Renal cortical epithelial cell (primary cell): ENCODE measurements at regions not wholly inside any gene's neighbourhood (a gene's known extent, or its start where the extent isn't known, plus 50 kb on each side); places are given as distances from the start of the nearest gene placed in this dataset.
"Not testable (repeated sequence)": the region's sequence is repeated elsewhere in the genome, so short reads cannot be mapped to it uniquely, and the experiment has no call there.

Experiments
- DNase-seq: peaks from one replicate; pipeline ENCODE4 v3.0.0-alpha.2; 2011; ENCODE audit warnings: low read depth

DNA sequence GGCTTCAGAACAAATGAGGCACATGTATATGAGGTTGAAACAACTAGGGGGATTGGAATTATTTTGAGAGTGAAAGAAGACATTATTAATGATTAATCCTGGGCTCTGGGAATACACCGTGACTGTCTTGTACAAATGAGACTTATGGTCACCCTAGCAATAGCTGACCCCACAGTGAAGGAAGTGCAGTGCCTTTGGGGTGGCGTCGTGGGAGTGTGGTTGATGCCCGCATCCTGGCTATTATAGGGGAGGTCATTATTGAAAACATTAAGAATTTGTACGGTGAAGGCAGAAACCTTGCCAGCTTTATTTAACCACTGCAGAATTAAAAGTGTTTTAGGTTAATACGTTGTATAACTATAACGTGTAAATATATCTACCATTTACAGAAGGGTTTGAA, 296.7 kb downstream of the CYRIA start:
- DNase-seq: no peak

- DNase-seq: no peak
These were observed 297.3 kb downstream of the CYRIA start for GRCh38 chr2:16368328-16368727.

DNA sequence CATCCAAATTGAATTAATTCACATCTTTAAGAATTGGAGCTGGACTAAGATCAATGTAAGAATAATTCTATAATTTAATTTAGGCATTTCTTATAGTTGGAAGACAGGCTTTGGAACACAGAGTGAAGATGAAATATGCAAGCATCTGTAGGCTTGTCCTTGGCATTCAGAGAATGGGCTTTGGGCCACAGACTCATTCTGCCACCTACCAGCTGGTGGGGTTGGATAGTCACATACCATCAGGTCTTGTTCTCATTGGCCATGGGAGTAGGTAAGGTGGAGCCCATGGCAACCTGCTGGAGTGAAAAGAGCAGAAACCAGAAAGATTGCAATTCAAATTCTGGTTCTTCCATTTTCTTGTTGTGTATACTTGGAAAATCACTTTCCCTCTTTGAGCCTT, 300.3 kb downstream of the CYRIA start:
- DNase-seq: no peak

DNA sequence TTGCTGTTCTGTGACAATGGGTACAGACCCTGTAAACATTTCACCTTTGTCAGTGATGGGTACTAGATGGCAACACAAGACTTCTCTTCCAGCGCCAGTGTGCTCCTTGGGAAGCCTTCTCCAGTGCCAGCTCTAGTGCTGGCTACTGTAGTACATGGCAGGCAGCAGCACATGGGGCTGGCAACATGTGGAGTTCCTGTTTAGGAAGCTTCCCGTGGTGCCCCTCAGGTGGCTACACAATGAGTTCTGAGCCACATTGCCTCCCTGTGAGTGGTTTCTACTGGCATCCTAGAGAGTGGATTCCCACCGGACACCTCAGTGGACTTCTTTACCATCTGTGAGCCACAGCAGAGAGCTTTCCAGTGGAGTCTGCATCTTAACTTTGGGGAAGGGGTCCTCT, 302.1 kb downstream of the CYRIA start:
- no peak for DNase-seq

GRCh38 chr2:16362611-16363010, 303.0 kb downstream of the CYRIA start:
- DNase-seq: no peak

- no peak for DNase-seq
These were observed 304.2 kb downstream of the CYRIA start for GRCh38 chr2:16361261-16361995.

DNA sequence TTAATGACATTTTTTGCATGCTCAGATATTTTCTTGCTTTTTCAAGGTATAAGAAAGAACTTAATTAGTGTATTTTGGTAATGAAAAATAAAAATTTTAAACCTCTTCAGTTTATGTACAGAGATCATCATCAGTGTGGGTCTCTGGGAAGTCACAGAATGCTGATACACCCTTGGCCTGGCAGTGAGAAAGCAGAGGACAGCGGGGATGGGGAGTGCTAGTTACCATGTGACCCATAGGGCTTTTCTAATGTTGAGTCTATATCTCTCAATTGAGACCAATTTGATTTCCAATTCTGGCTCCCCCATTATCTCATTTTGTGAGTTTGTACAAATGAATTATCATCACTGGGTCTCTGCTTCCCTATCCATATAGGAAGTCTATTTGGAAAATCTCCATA, 305.7 kb downstream of the CYRIA start:
- no peak for DNase-seq

DNA sequence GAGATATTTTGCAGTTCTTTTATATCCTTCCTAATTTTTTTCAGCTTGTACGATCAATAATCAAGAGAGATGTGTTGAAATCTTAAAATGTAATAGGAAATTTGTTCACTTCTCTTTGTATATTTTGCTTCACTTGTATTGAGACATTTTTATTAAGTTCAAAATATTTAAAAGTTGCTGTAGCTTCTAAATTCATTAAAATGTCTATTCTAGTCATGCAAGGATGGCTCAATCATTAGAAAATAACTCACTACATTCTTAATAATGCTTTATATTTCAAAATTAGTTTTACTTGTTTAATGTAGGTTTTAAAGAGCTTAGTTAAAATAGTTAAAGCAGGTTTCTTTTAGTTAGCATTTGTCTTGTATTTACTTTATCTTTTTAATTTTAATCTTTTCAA, 308.4 kb downstream of the CYRIA start:
- no peak for DNase-seq

- DNase-seq: no peak
These were observed 314.1 kb downstream of the CYRIA start for GRCh38 chr2:16351541-16351940.

DNA sequence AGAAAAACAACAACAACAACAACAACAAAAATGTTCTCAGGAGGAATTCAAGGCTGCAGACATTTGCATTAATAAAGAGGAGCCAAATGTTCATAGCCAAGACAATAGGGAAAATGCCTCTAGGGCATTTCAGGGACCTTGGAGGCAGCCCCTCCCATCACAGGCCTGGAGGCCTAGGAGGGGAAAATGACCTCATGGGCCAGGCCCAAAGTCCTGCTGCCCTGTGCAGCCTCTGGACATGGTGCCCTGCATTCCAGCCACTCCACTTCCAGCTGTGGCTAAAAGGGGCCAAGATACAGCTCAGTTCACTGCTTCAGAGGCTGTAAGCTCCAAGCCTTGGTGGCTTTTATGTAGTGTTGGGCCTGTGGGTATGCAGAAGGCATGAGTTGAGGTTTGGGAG, 314.5 kb downstream of the CYRIA start:
- no peak for DNase-seq

DNA sequence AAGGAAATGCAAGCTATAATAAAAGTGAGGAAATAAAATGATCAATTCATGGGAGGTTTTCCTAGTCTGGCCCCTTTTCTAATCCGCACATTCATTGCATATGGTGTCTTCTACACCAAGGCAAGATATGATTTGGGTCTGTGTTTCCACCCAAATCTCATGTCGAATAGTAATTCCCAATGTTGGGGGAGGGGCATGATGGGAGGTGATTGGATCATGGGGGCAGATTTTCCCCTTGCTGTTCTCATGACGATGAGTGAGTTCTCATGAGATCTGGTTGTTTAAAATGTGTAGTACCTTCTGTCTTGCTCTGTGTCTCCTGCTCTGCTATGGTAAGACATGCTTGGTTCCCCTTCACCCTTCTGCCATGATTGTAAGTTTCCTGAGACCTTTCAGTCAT, 315.4 kb downstream of the CYRIA start:
- no peak for DNase-seq

DNA sequence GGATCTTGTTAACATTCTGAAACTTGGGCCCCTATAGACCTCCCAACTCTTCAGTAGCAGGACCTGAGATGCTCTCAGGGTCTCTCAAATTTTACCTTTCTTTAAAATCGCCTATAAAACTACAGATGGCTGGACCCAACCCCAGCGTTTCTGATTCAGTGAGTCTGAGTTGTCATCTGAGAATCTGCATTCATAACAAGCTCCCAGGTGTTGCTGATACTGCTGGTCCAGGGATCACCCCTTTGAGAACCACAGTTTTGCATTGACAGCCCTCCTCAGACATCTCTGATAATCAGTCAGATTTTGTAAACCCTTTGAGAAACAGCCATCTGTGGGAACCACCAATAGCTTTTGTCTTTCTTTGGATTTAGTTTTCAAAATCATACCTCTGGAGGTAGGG, 315.8 kb downstream of the CYRIA start:
- no peak for DNase-seq

DNA sequence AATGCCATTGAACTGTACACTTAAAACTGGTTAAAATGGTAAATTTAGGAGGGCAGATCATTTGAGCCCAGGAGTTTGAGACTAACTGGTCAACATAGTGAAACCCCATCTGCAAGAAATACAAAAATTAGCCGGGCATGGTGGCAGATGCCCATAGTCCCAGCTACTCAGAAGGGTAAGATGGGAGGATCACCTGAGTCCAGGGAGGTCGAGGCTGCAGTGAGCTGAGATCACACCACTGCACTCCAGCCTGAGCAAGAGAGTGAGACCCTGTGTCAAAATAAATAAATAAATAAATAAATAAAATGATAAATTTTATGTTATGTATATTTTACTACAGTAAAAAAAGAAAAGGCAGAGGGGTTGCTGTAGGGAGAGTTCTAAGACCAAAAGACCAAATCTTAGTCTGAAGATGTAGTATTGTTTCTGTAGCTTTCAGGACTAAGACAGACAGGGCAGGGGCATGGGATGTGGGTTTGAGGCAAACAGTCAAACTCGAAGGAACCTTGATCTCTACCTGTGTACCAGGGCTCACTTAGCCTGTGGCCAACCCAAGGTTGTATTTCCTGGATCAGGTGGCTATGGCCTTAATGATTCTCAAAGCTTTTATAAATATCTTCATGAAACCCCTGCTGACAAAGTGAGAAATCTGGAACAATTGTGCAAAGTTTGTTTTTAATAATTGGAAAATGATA, 316.7 kb downstream of the CYRIA start:
- DNase-seq: no peak

- DNase-seq: no peak
These were observed 319.0 kb downstream of the CYRIA start for GRCh38 chr2:16346671-16347070.

- DNase-seq: not testable (repeated sequence)
These were observed 320.4 kb downstream of the CYRIA start for GRCh38 chr2:16345231-16345630.

DNA sequence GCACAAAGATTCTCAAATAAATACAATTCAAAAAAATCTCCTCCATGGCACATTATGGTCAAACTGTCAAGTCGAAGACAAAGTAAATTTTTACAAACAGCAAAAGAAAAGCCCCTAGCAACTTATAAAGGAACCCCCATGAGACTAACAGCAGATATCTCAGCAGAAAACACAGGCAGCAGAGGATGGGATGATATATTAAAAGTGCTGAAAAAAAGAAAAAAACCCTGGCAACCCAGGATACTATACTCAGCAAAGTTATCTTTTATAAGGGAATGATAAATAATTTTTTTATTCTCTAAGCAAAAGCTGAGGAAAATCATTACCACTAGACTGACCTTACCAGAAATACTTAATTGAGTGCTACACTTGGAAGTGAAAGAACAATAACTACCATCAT, 326.4 kb downstream of the CYRIA start:
- DNase-seq: no peak

GRCh38 chr2:16338026-16338425, 327.6 kb downstream of the CYRIA start:
- no peak for DNase-seq

DNA sequence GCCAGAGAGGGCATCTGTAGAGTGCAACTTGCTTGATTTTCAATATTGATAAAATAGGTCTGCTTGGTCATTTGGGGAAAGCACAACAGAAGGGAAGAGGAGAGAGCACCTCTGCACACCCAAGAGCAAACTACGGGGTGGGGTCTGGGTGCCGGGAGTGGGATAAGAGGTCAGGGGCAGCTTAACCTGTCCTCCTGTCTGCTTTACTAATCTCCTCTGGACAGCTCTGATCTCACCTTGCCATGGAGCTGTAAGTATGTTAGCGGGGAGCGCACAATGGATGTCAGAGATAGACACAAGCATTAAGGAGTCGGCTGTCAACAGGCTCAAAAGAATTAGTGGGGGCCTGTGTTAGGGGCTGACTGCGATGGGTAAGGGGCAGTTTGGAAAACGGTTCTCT, 328.7 kb downstream of the CYRIA start:
- DNase-seq: no peak

DNA sequence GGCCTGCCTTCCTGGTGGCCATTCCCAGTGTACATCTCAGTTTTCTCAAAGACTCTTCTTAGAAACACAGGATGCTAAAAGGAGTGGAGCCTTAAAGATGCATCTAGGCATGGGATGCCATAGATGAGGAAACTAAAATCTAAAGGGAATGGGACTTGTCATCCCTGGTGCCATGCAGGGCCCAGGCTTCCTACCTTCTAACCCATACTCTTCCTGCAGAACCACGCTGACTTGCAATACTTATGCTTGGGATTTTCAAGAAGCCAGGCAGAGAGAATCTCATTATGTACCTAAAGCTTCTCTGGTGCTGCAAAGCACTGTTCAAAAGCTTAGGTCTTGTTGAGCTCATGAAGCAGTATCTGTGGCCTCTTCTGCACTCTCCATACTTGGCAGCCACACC, 329.1 kb downstream of the CYRIA start:
- no peak for DNase-seq

- no peak for DNase-seq
These were observed 329.7 kb downstream of the CYRIA start for GRCh38 chr2:16335947-16336346.

GRCh38 chr2:16335604-16335930, 330.1 kb downstream of the CYRIA start:
- DNase-seq: no peak

DNA sequence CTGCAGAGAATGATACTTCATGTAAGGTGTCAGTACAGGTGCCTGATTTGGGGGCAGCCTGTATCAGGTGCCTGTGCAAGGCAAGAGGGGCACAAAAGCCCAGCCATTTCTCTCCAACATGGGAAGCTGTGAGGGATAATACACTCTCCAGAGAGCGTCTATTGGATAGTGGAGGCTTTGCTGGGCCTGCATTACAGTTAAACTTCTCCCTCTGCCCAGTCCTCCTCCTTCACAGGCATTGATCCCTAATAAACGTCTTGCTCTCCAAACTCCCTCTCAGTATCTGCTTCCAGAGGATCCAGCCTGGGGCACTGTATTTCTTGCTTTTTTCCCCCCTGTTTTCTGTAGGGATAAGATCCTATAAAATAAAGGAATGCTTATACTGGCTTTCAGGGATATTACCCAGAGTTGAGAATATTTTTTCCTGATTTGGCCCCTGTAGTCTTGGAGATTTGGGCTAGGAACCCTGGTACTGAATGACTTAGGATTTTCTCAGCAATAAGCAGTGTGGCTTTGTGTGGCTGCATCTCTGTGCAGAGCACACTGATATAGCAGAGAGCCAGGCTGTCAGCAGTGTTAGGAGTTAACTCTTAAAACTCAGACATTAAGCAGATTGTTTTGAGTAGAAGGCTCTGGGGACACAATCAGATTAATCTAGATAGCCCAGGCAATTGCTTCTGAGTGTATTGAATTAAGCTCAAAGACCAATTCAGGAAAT, 330.6 kb downstream of the CYRIA start:
- DNase-seq: no peak

- DNase-seq: no peak
These were observed 331.3 kb downstream of the CYRIA start for GRCh38 chr2:16334366-16334765.
